Ishikawa (cell line): ENCODE measurements at regions not wholly inside any gene's neighbourhood (a gene's known extent, or its start where the extent isn't known, plus 50 kb on each side); places are given as distances from the start of the nearest gene placed in this dataset.

Experiments
- CEBPB ChIP-seq: IDR thresholded peaks from 2 replicates; pipeline ENCODE4 v1.6.1; 2012
- CREB1 ChIP-seq: IDR thresholded peaks from 2 replicates; pipeline ENCODE4 v1.6.1; 2012; ENCODE audit warnings: low read depth
- EGR1 ChIP-seq: IDR thresholded peaks from 2 replicates; pipeline ENCODE4 v1.6.1; 2012
- EP300 ChIP-seq: IDR thresholded peaks from 2 replicates; pipeline ENCODE4 v1.6.1; 2012; ENCODE audit warnings: borderline replicate concordance
- FOXM1 ChIP-seq: IDR thresholded peaks from 2 replicates; pipeline ENCODE4 v1.6.1; 2012; ENCODE audit warnings: low read depth, borderline replicate concordance
- MAX ChIP-seq: IDR thresholded peaks from 2 replicates; pipeline ENCODE4 v1.6.1; 2012
- NFIC ChIP-seq: IDR thresholded peaks from 2 replicates; pipeline ENCODE4 v1.6.1; 2012
- RAD21 ChIP-seq: IDR thresholded peaks from 2 replicates; pipeline ENCODE4 v1.6.1; 2012; ENCODE audit warnings: low read depth
- REST ChIP-seq: IDR thresholded peaks from 2 replicates; pipeline ENCODE4 v1.6.1; 2012; ENCODE audit warnings: low read depth, mild to moderate bottlenecking
- TAF1 ChIP-seq: IDR thresholded peaks from 2 replicates; pipeline ENCODE4 v1.6.1; 2012; ENCODE audit warnings: low read depth, mild to moderate bottlenecking
- TCF12 ChIP-seq: IDR thresholded peaks from 2 replicates; pipeline ENCODE4 v1.6.1; 2012; ENCODE audit warnings: low read depth
- TEAD4 ChIP-seq: IDR thresholded peaks from 2 replicates; pipeline ENCODE4 v1.6.1; 2012
- USF1 ChIP-seq: IDR thresholded peaks from 2 replicates; pipeline ENCODE4 v1.6.1; 2012
- YY1 ChIP-seq: IDR thresholded peaks from 2 replicates; pipeline ENCODE4 v1.6.1; 2012; ENCODE audit warnings: low read depth

GRCh38 chr5:124530916-124531315, 215.5 kb downstream of the ZNF608 start:
- TF ChIP-seq TEAD4, result no peak
- TF ChIP-seq RAD21, result no peak
- no peak for TF ChIP-seq MAX
- no peak for TF ChIP-seq NFIC
- TF ChIP-seq EP300, result no peak
- no peak for TF ChIP-seq CEBPB
- TF ChIP-seq CREB1, result no peak
- no peak for TF ChIP-seq YY1
- no peak for TF ChIP-seq FOXM1
- no peak for TF ChIP-seq REST
- no peak for TF ChIP-seq TCF12
- TF ChIP-seq EGR1, result no peak
- TF ChIP-seq TAF1, result no peak
- no peak for TF ChIP-seq USF1
